ENCODE measurements at regions not wholly inside any gene's neighbourhood (a gene's known extent, or its start where the extent isn't known, plus 50 kb on each side); places are given as distances from the start of the nearest gene placed in this dataset.

DNA sequence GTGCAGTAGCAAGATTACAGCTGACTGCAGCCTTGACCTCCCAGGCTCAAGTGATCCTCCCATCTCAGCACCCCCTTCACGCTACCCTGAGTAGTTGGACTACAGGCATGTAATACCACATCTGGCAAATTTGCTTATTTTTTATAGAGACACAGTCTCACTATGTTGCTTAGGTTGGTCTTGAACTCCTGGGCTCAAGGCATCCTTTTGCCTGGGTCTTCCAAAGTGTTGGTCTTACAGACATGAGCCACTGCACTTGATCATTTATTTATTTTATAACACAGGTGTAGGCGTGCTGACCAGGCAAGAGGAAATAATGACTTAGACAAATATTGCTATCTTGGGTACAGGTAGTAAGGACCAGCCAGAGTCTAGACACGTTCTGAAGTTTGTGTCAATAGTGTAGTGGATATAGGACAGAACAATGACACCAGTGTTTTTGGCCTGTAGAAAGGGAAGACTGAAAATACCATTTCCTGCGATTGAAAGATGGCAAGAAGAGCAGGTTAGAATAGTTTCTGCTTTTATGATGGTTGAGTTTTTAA is 71.0 kb upstream of the THUMPD2 start:
- Histone ChIP-seq H3K23ac (ENCODE audit: insufficient read length) (no peak overlapping the region), H2BK5ac (ENCODE audit: low read depth, low read length) (no peak overlapping the region), H3K79me2 (ENCODE audit: control insufficient read depth in 1 of 2, insufficient read depth in 2 of 2, low read length in 2 of 2) (no peaks in the 10 kb centered on the region), H3K23me2 (ENCODE audit: low read depth, low read length) (no peaks in the 10 kb centered on the region; the same call in 1 of the 2 replicates), H3K79me1 (ENCODE audit: low read depth, low read length) (no peaks in the 10 kb centered on the region), H3K27ac (ENCODE audit: low read depth, low read length) (no peak overlapping the region), H2BK120ac (replicated peaks; ENCODE audit: low read depth, low read length) (no peak overlapping the region), H3K4ac (replicated peaks; ENCODE audit: insufficient read length, low read depth, low read length) (no peak overlapping the region), H3K36me3 (ENCODE audit: control insufficient read depth in 2 of 4, insufficient read depth in 4 of 4, low read length in 3 of 4) (no peaks in the 10 kb centered on the region), H3K4me3 (ENCODE audit: extremely low read depth in 1 of 4, insufficient read depth in 2 of 4, low read depth in 3 of 4, low read length in 4 of 4) (no peak overlapping the region), H3K27me3 (replicated peaks in 1 of 4; ENCODE audit: control insufficient read depth in 3 of 4, extremely low read depth in 1 of 4, insufficient read depth in 3 of 4, low read length in 3 of 4) (no peaks in the 10 kb centered on the region), H3K9ac (replicated peaks in 1 of 4; ENCODE audit: extremely low read depth in 1 of 4, low read depth in 3 of 4, low read length in 3 of 4) (no peak overlapping the region), H2AK5ac (ENCODE audit: low read depth, low read length) (no peak overlapping the region), H4K20me1 (replicated peaks in 1 of 2; ENCODE audit: control insufficient read depth in 1 of 2, insufficient read depth in 2 of 2, low read length in 2 of 2) (no peaks in the 10 kb centered on the region), H4K5ac (ENCODE audit: insufficient read length, low read depth, low read length) (no peak overlapping the region), H3K18ac (ENCODE audit: extremely low read depth, low read length) (no peak overlapping the region), H4K8ac (ENCODE audit: extremely low read depth, insufficient read depth, low read length) (no peak overlapping the region), H3K4me1 (replicated peaks in 1 of 4; ENCODE audit: control insufficient read depth in 3 of 4, insufficient read depth in 4 of 4, low read length in 3 of 4) (peaks cover 0 to 11% (median 2%) of the 10 kb centered on the region in 4 experiments; a peak in 2 of 7 replicates), H2BK15ac (ENCODE audit: low read length) (no peak overlapping the region), H3K9me3 (ENCODE audit: insufficient read depth in 2 of 2, low read depth in 1 of 2, low read length in 1 of 2) (no peaks in the 10 kb centered on the region), H2BK12ac (ENCODE audit: low read depth, low read length) (no peak overlapping the region), H4K91ac (replicated peaks; ENCODE audit: insufficient read length, low read length) (no peak overlapping the region), H3K4me2 (ENCODE audit: insufficient read depth in 1 of 2, low read depth in 2 of 2, low read length in 2 of 2) (no peak overlapping the region), H2BK20ac (ENCODE audit: low read length) (no peak overlapping the region), H3K14ac (ENCODE audit: insufficient read length) (no peak overlapping the region), H2AFZ (ENCODE audit: low read length) (no peak overlapping the region), H3K56ac (replicated peaks; ENCODE audit: insufficient read length, low read depth, low read length) (no peak overlapping the region)
- ChIA-PET CTCF (ENCODE audit: partially characterized antibody) (interaction anchor here (0.5 to 4.2 kb wide), 2 partner anchors 12 to 554 kb away, joined by 3 to 31 read pairs; no protein-coding TSS in a partner anchor), POLR2A (ENCODE audit: partially characterized antibody) (no interaction called here)
- 84% methylated on average over 4 of the region's 4 CpGs; no CpG with 5 or more reads in 1 of the 2 experiments for WGBS, 2 experiments (ENCODE audit: extremely low coverage in 1 of 2, insufficient coverage in 1 of 2, insufficient read length in 1 of 2, insufficient replicate concordance in 2 of 2, low coverage in 1 of 2, low lambda C conversion rate in 2 of 2, missing lambda C conversion rate in 1 of 2)
- no peak for FAIRE-seq
- DNase-seq (ENCODE audit: low read depth in 1 of 2, low spot score in 2 of 2), result no peak
- no peak for TF ChIP-seq TAF1 (IDR thresholded peaks at IDR 0.05; ENCODE audit: low read depth, low read length)
- TF ChIP-seq CHD2 (IDR thresholded peaks at IDR 0.05; ENCODE audit: low read length), result no peak
- no peak for TF ChIP-seq GTF2F1 (IDR thresholded peaks at IDR 0.05; ENCODE audit: borderline replicate concordance, low read depth, low read length)
- TF ChIP-seq SP2 (IDR thresholded peaks at IDR 0.05; ENCODE audit: low read length), result no peak
- no peak for TF ChIP-seq SUZ12 (IDR thresholded peaks at IDR 0.05; ENCODE audit: low read length)
- no peak for TF ChIP-seq PHF8 (conservative IDR thresholded peaks at IDR 0.05; ENCODE audit: low read depth, low read length)
- TF ChIP-seq JUND (IDR thresholded peaks at IDR 0.05; ENCODE audit: low read length), result no peak

All from H1 (cell line).